UCSD-AML1 (cell line): ENCODE measurements at regions not wholly inside any gene's neighbourhood (a gene's known extent, or its start where the extent isn't known, plus 50 kb on each side); places are given as distances from the start of the nearest gene placed in this dataset.

ENCODE experiments used
- DNase-seq: peaks from one replicate; lab custom pipeline; 2025; ENCODE audit not compliant: unreplicated experiment; lab: John Stamatoyannopoulos, UW

- no peak for DNase-seq
Observed at GRCh38 chr12:27179400-27180214, 64.5 kb upstream of the STK38L start.

GRCh38 chr12:27180906-27181505, 63.1 kb upstream of the STK38L start:
- DNase-seq = no peak

GRCh38 chr12:27183342-27183741, 60.7 kb upstream of the STK38L start:
- no peak for DNase-seq

GRCh38 chr12:27185234-27186021, 58.7 kb upstream of the STK38L start:
- peak; percentile 44 for DNase-seq

GRCh38 chr12:27186022-27186839, 57.9 kb upstream of the STK38L start:
- no peak for DNase-seq

GRCh38 chr12:27187697-27188096, 56.4 kb upstream of the STK38L start:
- DNase-seq = no peak

- no peak for DNase-seq
Observed at GRCh38 chr12:27190761-27191160, 53.3 kb upstream of the STK38L start.

- no peak for DNase-seq
Observed at GRCh38 chr12:27191531-27191930, 52.6 kb upstream of the STK38L start.

- no peak for DNase-seq
Observed at GRCh38 chr12:27192118-27192802, 51.8 kb upstream of the STK38L start.

- DNase-seq = no peak
Observed at GRCh38 chr12:27193106-27193505, 51.0 kb upstream of the STK38L start.

- no peak for DNase-seq
Observed at GRCh38 chr12:27193854-27194544, 50.1 kb upstream of the STK38L start.
